Iris pigment epithelial cell (primary cell): ENCODE measurements at regions not wholly inside any gene's neighbourhood (a gene's known extent, or its start where the extent isn't known, plus 50 kb on each side); places are given as distances from the start of the nearest gene placed in this dataset.
"Not testable (repeated sequence)": the region's sequence is repeated elsewhere in the genome, so short reads cannot be mapped to it uniquely, and the experiment has no call there.

ENCODE experiments used
- DNase-seq: peaks from one replicate; pipeline ENCODE4 v3.0.0-alpha.2; 2011; ENCODE audit warnings: low read depth

DNA sequence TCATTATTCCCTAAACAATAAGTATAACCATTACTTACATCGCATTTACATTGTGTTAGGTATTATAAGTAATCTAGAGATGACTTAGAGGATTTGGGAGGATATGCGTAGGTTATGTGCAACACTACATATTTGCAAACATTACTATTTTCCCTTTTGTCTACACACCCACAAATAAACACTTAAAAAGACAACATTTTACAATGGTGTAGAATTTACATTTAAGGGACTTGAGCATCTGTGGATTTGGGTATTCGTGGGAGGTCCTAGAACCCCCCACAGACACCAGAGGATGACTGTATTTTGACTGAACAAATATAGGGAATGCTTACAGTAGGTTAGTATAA is 220.2 kb upstream of the MYO3A start:
- DNase-seq, result no peak

DNA sequence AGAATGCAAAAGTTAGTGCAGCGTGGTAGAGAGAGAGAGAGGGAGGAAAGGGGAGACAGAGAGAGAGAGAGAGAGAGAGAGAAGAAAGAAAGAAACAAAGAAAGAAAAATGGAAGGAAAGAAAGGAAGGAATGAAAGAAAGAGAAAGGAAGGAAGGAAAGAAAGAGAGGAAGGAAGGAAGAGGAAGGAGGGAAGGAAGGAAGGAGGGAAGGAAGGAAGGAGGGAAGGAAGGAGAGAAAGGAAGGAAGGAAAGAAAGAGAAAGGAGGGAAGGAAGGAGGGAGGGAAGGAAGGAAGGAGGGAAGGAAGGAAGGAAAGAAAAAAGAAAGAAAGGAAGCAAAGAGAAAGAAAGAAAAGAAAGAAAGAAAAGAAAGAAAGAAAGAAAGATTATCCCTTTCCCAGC is 209.8 kb upstream of the MYO3A start:
- DNase-seq, result no peak

DNA sequence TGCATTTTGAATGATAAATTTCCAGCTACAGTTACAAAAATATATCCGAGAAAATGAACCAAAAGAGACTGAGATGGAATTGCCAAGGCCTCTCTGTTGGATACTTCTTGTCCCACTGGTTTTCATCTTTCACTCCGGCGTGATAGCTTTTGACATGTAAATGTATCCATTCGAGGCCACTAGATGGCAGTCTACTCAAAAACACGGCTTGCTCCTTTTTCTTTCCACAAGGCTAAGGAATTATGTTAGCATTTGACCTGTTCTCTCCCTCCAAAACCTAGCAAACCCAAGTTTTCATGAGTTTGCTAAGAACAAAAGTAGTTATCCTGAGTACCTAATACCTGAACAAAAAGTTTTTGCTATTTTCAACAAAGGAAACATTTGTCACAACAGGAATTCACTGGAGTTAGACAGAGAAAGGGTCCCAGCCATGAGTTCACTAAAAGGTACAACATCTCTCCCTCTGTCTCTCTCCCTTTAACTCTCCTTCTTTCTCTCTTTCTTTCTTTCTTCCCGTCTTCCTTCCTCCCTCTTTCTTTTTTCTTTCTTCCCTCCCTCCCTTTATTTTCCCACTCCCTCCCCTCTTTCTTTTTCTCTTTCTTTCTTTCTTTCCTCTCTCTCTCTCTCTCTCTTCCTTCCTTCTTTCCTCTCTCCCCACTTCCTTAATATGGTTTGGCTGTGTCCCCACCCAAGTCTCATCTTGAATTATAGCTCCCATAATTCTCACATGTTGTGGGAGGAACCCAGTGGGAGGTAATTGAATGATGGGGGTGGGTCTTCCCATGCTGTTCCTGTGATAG is 207.9 kb upstream of the MYO3A start:
- DNase-seq, result peak; percentile 58

DNA sequence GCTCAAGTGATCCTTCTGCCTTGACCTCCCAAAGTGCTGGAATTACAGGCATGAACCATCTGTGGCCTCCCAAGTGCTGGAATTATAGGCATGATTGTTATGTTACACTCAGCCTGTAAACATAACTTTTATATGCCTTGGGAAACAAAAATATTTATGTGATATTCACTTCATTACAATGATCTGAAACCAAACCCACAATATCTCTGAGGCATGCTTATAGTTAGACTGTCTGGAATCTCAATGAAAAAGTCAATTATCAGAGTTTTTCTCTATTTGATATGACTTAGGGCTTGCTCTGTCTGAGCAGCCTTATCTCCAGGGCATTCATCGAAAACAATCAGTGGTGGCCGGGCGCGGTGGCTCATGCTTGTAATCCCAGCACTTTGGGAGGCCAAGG is 195.3 kb upstream of the MYO3A start:
- no peak for DNase-seq

DNA sequence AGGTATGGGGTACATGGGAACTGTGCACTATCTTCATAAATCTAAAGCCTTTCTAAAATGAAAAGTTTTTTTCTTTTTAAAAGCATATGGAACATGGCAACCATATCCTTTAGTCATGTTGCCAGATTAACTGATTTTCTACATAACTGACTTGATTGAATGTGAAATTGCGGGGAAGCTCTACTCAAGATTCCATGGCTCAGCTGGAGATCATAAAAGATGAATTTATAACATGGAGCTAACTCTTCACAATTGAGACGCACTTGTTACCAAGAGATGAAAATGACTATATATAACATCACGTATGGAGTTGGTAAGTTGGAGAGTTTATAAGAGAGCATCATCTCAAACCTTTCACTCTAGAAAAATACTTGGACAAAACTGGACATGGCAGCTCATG is 190.2 kb upstream of the MYO3A start:
- DNase-seq, result no peak

DNA sequence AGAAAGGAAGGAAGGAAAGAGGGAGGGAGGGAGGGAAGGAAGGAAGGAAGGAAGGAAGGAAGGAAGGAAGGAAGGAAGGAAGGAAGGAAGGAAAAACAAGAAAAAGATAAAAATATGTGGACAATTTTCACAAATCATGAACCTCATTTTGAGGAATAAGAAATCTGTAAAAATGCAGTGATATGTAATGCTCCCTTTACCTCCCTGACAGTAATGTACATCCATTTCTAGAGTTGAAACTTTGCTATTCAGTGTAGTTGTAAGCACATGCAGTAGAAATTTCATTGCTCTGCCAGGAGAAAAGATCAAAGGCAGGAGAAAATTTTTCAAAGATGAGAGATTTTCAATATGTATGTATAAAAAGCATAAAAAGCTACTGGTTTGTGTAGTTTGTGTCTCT is 189.5 kb upstream of the MYO3A start:
- DNase-seq, result no peak

DNA sequence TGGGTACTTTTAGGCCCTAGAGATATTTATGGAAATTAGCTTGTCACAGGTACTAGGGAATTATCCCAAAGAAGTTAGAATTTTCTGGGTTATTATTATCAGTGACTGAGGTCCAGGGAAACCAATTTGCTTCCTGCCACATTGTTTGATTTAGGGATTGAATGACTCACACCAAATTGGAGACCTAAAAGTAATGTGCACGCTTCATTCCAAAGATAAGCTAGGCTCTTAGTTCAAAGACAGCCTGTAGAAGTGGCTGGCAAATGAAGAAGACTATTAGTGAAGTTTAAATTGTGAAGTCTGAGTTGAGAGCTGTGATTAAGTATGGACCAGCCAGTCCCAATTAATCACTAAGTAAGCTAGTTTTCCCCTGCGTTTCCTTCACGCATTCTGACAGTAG is 188.1 kb upstream of the MYO3A start:
- no peak for DNase-seq

DNA sequence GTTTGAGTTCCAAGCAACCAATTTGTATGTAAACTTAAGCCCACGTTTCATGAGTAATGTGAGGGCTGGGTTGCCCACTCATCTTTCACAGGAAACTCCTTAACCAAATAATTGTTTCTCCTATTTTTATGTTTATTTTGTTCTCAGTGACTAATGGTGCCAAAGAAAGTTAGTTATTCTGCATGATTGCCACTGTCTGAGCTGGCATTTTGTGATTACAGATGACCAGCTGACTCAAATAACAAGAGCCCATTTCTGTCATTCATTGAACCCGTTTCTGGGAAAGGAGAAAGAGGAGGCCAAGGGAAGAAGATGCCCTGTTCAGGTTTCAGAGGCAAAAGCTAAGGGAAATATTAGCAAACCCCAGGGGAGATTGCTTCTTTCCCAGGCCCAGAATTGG is 186.9 kb upstream of the MYO3A start:
- DNase-seq, result peak; percentile 31

DNA sequence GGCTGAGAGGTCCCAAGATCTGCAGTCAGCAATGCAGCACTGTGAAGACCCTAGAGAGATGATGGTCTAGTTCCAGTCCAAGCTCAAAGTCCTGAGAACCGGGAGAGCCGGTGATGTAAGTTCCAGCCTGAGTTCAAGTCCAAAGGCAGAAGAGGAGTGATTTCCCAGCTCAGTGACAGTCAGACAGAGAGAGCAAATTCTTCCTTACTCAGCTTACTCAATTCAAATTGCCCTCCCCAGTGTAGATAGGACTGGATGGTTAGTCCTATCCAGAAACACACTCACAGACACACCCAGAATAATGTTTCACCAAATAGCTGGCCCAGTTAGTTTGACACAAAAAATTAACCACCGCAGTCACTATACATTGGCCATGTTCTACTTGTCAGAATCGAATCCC is 185.5 kb upstream of the MYO3A start:
- no peak for DNase-seq

DNA sequence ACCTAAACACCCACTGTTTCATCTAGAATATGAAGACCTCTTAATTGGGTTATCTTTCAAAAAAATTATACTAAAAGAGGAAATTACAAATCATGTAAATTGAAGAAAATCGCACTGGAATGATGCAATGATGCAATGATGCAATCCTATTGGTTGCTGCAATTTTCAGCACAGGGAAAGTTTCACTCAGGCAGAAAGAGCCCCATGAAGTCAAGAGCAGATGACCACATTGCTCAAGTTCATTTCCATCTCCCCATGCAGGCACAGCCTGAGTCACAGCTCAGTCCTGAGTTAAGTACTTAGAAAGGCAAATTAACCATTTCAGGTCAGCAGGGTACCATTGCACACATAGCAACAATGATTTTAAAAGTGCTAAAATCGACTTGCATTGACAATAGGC is 180.3 kb upstream of the MYO3A start:
- peak; percentile 72 for DNase-seq

DNA sequence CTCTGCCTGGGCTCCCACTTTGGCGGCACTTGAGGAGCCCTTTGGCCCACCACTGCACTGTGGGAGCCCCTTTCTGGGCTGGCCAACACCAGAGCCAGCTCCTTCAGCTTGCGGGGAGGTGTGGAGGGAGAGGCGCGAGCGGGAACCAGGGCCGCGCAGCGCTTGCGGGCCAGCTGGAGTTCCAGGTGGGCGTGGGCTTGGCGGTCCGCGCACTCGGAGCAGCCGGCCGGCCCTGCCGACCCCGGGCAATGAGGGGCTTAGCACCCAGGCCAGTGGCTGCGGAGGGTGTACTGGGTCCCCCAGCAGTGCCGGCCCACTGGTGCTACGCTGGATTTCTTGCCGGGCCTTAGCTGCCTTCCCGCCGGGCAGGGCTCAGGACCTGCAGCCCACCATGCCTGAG is 178.2 kb upstream of the MYO3A start:
- not testable (repeated sequence) for DNase-seq

DNA sequence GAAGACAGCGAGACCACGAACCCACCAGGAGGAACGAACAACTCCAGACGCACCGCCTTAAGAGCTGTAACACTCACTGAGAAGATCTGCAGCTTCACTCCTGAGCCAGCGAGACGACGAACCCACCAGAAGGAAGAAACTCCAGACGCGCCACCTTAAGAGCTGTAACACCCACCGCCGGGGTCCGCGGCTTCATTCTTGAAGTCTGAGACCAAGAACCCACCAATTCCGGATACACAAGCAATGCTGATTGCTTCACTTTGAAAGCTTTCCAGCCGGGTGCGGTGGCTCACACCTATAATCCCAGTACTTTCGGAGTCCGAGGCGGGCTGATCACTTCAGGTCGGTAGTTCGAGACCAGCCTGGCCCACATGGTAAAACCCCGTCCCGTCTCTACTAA is 177.2 kb upstream of the MYO3A start:
- DNase-seq, result no peak

DNA sequence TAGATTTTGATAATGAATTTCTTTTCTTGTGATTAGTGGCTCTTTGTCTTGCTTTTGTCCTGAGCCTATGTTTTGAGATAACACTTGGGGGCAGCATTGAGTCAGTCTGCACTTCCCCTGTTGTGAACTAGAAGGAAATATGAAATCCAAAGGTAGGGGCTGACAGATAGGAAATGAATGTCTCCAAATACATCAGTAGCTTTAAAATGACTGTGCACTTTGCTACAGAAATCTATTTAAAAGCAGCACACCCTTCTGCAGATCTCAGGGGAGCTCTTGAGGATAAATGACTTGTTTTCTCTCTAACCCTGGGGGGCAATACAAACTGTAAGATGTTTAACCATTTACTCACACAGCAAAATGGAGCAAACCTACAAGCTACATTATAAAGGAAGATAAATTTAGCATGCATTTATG is 176.0 kb upstream of the MYO3A start:
- peak; percentile 20 for DNase-seq

DNA sequence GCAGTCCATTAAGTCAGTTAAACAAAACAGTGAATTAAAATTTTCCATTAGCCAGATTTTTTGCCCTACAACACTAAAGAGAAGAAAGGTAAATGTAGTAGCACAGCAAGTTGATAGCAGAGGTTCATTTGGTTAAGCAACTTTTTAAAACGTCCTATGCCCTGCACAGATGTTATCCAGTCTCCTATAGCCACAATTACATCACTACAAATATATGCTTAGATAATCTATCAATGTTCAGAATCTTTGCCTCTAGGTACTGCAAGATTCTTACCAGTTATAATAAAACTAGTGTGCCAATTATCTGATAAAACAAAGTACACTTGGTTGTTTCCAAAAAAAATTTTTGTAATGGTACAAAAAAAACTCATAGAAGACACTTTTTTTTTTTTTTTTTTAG is 175.5 kb upstream of the MYO3A start:
- DNase-seq, result no peak

DNA sequence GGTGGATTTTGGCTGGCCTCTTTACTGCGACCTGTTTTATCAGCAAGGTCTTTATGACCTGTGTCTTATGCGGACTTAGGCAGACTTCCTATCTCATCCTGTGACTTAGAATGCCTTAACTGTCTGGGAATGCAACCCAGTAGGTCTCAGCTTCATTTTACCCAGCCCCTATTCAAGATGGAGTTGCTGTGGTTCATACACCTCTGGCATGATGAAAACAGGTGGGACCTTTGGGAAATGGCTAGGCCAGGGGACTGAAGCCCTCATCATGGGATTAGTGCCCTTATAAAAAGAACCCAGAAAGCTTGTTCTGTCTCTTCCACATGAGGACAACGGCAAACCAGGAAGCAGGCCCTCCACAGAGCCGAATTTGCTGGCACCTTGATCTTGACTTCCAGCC is 172.1 kb upstream of the MYO3A start:
- DNase-seq, result no peak

DNA sequence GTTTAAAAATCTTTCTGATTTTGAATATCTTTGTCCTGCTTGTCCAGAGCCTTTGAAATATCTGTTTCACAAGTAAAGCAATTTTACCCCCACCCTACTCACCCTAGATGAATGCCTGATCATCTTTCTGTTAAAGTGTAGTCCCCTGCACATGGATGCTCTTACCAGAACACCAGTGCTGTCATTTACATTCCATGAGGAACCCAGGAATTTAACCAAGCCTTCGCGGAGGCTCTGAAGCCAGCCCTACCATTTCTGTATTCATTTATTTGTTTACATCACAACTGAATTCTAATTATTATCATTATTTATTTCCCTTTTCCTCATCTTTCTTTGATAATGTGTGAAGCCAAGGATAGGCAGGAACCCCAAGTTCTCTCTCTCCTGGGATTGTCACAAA is 167.8 kb upstream of the MYO3A start:
- no peak for DNase-seq

DNA sequence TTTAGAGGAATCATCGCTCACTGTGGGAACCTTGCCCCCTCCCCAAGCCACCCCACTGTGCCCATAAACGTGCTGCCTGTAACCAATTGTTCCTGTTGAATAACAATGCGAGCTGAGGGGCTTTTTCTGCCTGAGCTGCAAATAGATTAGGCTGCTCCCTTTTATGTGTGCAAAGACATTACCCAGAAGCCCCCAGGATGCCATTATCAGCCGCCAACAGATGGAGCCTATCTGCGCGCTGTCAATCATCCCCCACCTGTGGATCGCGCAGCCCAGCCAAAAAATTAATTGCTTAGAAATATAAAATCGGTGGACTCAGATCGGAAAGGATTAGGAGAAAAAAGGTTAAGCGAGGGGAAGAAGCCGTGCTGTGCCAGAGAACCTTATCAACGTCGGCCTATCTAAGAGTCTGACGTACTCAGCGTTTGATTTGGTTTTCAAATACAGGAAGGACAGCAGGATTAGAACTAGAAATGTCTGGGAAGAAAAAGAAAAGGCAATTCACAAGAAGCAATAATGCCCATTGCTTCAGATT is 167.3 kb upstream of the MYO3A start:
- no peak for DNase-seq

DNA sequence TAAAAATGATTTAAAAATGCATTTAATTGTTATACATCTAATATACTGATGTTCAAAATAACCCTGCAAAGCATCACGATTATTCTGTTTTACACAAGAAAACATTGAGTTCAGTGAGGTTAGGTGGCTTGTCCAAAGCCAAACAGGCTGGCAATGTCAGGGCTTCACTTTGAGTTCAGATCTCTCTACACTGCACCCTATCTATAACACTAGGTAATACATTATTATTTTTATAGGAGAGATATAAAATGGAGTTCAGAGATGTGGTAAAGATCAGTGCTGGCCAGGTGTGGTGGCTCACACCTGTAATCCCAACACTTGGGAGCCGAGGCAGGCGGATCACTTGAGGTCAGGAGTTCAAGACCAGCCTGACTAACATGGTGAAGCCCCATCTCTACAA is 165.9 kb upstream of the MYO3A start:
- no peak for DNase-seq

DNA sequence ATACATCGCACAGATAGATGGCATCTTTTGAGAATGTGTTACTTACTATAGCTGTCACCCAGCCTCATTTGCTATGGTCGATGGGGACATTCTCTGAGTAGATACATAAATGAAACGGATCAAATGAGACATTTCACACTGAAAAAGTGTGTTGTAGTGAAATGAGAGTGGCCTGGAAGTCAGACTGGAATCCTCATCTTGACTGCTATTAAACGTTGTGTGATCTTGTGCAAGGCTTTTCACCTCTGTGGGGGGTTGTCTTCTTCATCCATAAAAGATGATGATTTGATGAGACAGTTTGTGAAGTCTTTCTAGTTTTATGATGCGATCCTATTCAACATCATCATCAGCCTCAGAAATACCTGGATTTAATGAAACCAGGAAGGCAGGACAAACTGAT is 155.4 kb upstream of the MYO3A start:
- no peak for DNase-seq

DNA sequence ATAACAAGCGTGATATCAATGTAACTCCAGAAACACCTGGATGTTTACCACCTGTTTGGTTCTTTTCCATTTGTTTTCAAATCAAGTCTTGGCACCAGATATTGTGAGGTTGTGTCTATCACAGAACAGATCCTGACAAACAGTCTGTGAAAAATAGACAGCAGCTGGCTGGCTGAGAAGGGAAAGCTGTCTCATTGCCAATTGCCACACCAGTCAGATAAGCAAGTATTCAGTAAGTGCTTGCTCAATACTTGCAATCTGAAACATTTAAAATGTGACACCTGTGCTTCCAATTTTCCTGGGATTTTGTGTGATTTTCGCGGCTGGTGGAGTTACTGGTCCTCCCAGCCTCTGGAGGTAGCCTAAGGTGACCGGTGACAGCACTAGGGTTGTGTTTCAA is 147.9 kb upstream of the MYO3A start:
- DNase-seq, result no peak

DNA sequence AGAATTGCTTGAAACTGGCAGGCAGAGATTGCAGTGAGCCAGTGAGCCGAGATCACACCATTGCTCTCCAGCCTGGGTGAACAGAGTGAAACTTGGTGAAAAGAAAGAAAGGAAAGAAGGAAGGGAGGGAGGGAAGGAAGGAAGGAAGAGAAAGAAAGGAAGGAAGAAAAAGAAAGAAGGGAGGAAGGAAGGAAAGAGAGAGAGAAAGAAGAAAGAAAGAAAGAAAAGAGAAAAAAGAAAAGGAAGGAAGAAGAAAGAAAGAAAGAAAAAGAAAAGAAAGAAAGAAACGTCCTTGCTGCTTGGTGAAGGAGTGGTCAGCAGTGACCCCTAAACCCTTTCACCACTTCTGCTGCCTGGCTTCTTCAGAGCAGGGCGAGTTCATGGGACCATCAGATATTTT is 147.1 kb upstream of the MYO3A start:
- DNase-seq, result no peak

DNA sequence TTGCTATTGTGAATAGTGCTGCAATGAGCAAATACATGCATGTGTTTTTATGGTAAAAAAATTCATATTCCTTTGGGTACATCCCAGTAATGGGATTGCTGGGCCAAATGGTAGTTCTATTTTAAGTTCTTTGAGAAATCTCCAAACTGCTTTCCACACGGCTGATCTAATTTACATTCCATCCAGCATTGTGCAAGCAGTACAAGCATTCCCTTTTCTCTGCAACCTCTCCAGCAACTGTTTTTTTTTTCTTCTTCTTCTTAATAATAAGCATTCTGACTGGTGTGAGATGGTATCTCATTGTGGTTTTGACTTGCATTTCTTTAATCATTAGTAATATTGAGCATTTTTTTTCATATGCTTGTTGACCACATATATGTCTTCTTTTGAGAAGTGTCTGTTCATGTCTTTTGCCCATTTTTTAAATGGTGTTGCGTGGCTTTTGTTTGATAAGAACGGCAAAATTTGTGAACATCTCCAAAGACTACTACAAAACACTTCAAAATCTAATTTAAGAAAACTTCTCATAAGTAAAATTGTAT is 136.1 kb upstream of the MYO3A start:
- DNase-seq, result peak; percentile 29

DNA sequence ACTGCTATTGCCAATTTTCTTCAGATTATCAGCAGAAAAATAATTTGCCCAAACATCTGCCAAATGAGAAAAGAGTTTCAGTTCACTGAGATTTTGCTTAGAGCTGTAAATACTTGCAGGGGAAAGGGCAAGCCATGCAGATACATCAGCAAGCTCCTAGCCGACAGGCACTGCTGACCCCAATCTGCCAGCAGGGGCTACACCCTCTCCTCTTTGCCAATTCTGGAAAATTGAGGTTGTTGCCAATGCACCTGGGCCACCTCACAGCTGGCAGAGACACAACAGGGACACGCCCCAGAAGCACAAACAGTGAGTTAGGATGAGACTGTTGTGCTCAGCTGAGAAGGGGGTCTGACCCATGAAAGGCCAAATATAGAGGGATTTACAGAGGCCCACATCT is 129.5 kb upstream of the MYO3A start:
- DNase-seq, result no peak

DNA sequence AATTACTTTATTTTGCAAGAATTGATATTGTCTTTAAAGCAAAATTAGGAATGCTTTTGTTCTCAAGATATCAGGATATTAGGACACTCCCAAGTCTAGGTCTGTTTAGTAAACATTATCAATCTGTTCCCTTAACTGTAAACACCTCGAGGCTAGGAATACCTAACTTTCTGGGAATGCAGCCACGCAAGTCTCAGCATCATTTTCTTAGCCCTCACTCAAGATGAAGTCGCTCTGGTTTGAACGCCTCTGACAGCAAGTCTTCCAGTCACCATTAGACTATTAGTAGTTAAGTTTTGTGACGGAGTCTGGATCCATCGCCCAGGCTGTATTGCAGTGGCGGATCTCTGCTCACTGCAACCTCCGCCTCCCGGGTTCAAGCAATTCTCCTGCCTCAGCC is 128.0 kb upstream of the MYO3A start:
- DNase-seq, result no peak
